ENCODE measurements at regions not wholly inside any gene's neighbourhood (a gene's known extent, or its start where the extent isn't known, plus 50 kb on each side); places are given as distances from the start of the nearest gene placed in this dataset.

GRCh38 chr15:31151301-31152233 lies 50.0 kb upstream of the TRPM1 start:
- DNase-seq (ENCODE audit: low read depth in 2 of 2) = no peak
- TF ChIP-seq CTCF (IDR thresholded peaks at IDR 0.05; ENCODE audit: low read depth, low read length) = no peak
- H3K4me3 ChIP-seq (replicated peaks in 1 of 2; ENCODE audit: low read depth in 2 of 2, low read length in 2 of 2) = no peak overlapping the region

GRCh38 chr15:31153531-31153930 lies 52.0 kb upstream of the TRPM1 start:
- TF ChIP-seq CTCF (IDR thresholded peaks at IDR 0.05; ENCODE audit: low read depth, low read length) = no peak
- DNase-seq (ENCODE audit: low read depth in 2 of 2) = no peak
- no peak overlapping the region for H3K4me3 ChIP-seq (replicated peaks in 1 of 2; ENCODE audit: low read depth in 2 of 2, low read length in 2 of 2)

GRCh38 chr15:31155151-31155550 lies 53.6 kb upstream of the TRPM1 start:
- DNase-seq (ENCODE audit: low read depth in 2 of 2) = no peak
- TF ChIP-seq CTCF (IDR thresholded peaks at IDR 0.05; ENCODE audit: low read depth, low read length) = no peak
- H3K4me3 ChIP-seq (replicated peaks in 1 of 2; ENCODE audit: low read depth in 2 of 2, low read length in 2 of 2) = no peak overlapping the region

- DNase-seq (ENCODE audit: low read depth in 2 of 2) = no peak
- TF ChIP-seq CTCF (IDR thresholded peaks at IDR 0.05; ENCODE audit: low read depth, low read length) = no peak
- no peak overlapping the region for H3K4me3 ChIP-seq (replicated peaks in 1 of 2; ENCODE audit: low read depth in 2 of 2, low read length in 2 of 2)
Measured at GRCh38 chr15:31156226-31156625, 54.7 kb upstream of the TRPM1 start.

GRCh38 chr15:31156808-31157207 lies 55.3 kb upstream of the TRPM1 start:
- H3K4me3 ChIP-seq (replicated peaks in 1 of 2; ENCODE audit: low read depth in 2 of 2, low read length in 2 of 2) = no peak overlapping the region
- DNase-seq (ENCODE audit: low read depth in 2 of 2) = no peak
- no peak for TF ChIP-seq CTCF (IDR thresholded peaks at IDR 0.05; ENCODE audit: low read depth, low read length)

- H3K4me3 ChIP-seq (replicated peaks in 1 of 2; ENCODE audit: low read depth in 2 of 2, low read length in 2 of 2) = no peak overlapping the region
- no peak for DNase-seq (ENCODE audit: low read depth in 2 of 2)
- no peak for TF ChIP-seq CTCF (IDR thresholded peaks at IDR 0.05; ENCODE audit: low read depth, low read length)
Measured at GRCh38 chr15:31157644-31158069, 56.1 kb upstream of the TRPM1 start.

Measured in cardiac fibroblast (primary cell).